HL-60 (cell line): ENCODE measurements at regions not wholly inside any gene's neighbourhood (a gene's known extent, or its start where the extent isn't known, plus 50 kb on each side); places are given as distances from the start of the nearest gene placed in this dataset.

Experiments used
- POLR2AphosphoS5 ChIP-seq: IDR thresholded peaks from 2 replicates; pipeline ENCODE4 v1.6.1; 2012; ENCODE audit warnings: low read depth
- TF ChIP-seq, protein P1 (sequence below): IDR thresholded peaks from one replicate; pipeline ENCODE4 v1.5.1; 2011; ENCODE audit warnings: low read length, control low read depth, inconsistent platforms; ENCODE audit not compliant: insufficient read depth

DNA sequence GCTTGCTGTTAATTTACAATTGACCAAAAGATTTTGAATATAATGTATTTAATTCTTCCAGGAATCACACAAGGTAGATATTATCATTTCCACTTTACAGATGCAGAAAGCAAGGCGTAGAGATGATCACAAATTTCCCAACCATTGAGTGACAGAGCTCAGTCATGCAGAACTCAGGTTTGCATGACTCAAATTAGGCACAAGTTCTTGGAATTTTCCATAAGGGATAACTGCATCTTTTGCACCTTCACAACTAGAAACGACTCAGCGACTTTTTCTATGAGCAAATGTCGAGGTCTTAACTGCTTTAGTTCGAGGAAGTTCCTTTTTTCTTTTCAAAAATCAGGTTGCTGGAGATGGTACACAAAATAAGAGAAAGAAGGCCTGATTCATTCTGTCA lies 265.5 kb upstream of the PAPPA start:
- TF ChIP-seq, protein P1, sequence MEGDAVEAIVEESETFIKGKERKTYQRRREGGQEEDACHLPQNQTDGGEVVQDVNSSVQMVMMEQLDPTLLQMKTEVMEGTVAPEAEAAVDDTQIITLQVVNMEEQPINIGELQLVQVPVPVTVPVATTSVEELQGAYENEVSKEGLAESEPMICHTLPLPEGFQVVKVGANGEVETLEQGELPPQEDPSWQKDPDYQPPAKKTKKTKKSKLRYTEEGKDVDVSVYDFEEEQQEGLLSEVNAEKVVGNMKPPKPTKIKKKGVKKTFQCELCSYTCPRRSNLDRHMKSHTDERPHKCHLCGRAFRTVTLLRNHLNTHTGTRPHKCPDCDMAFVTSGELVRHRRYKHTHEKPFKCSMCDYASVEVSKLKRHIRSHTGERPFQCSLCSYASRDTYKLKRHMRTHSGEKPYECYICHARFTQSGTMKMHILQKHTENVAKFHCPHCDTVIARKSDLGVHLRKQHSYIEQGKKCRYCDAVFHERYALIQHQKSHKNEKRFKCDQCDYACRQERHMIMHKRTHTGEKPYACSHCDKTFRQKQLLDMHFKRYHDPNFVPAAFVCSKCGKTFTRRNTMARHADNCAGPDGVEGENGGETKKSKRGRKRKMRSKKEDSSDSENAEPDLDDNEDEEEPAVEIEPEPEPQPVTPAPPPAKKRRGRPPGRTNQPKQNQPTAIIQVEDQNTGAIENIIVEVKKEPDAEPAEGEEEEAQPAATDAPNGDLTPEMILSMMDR, result no peak
- TF ChIP-seq POLR2AphosphoS5, result no peak
